GM18505 (cell line): ENCODE measurements at regions not wholly inside any gene's neighbourhood (a gene's known extent, or its start where the extent isn't known, plus 50 kb on each side); places are given as distances from the start of the nearest gene placed in this dataset.
"Not testable (repeated sequence)": the region's sequence is repeated elsewhere in the genome, so short reads cannot be mapped to it uniquely, and the experiment has no call there.

Experiments
- ATAC-seq: cut with Tn5 transposase; IDR thresholded peaks from one replicate; pipeline ENCODE4 v1.9.1; 2021; ENCODE audit not compliant: unreplicated experiment
- POLR2A ChIP-seq: IDR thresholded peaks from 4 replicates; pipeline ENCODE4 v1.6.1; 2011; ENCODE audit warnings: borderline replicate concordance; ENCODE audit not compliant: insufficient read depth, insufficient read length; ENCODE audit errors: extremely low read depth

DNA sequence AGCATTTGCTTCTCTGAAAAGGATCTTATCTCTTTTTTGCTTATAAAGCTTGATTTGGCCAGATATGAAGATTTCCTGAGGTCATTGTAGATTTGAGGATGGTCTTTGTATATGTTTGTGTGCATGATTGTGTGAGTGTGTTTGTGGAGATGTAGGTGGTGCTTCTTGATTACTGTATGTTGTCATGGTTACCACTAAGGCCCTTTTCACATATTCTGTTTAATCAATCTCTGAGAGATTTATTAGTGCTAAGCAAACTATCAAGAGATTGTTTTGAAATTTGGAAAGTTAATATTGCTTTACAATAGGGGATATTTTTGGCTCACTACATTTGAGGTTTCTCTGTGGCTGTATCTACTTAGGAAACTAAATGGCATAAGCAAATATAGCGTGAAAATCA is 191.7 kb downstream of the S1PR1 start:
- TF ChIP-seq POLR2A = no peak
- ATAC-seq = no peak

- no peak for ATAC-seq
- TF ChIP-seq POLR2A = no peak
Measured at GRCh38 chr1:101431956-101432510, 195.2 kb downstream of the S1PR1 start.

DNA sequence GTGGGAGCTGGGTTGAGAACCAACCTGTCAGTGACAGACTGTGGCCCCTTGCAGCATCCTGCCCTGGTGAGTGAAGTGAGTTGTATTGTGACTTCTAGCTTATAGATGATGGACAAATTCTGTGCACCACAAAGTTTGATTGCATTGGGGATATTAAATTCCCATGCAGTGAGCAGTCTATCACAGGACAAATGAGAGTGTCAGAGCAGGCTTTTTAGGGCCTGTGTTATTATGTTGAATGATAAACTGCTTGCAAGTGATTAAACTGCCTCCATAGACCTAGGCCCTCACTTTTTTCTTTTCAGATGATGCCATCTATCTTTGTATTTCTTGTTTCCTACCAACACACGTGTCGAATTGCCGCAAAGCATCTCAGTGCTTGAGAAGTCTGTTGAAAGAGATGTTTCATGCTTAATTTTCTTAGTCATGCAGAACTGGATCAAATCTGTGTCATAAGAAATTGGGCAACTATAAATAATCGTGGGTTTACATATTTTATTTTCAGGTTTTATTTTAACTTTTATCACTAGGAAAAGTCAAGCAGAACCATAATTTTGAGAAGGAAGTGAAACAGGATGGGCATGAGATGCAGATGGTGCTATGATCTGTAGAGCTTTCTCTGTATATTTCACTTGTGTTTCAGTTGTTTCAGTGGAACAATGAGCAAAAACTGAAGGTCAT is 199.2 kb downstream of the S1PR1 start:
- TF ChIP-seq POLR2A = no peak
- peak; percentile 76 for ATAC-seq

DNA sequence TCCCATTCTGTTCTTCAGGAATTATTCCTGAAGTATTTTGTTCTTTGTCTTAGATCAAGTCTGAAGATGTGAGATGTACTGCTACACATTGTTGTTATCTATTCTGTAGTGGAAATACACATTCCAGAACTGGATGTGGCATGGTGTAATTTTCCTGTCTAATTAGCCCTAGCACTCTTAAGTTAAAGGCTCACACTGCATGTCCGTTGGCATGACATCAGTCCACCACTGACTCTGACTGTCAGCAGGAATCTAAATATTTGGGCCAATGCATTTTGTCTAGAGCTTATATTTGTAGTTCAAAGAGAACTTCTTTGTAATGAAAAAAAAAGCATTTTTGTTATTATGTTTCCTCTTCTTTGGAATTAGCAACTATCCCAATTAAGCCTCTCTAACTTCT is 201.0 kb downstream of the S1PR1 start:
- TF ChIP-seq POLR2A = no peak
- no peak for ATAC-seq

- no peak for TF ChIP-seq POLR2A
- peak; percentile 41 for ATAC-seq
Measured at GRCh38 chr1:101438359-101438758, 201.5 kb downstream of the S1PR1 start.

- no peak for TF ChIP-seq POLR2A
- no peak for ATAC-seq
Measured at GRCh38 chr1:101440485-101440884, 203.7 kb downstream of the S1PR1 start.

GRCh38 chr1:101444381-101444780 is 207.6 kb downstream of the S1PR1 start:
- ATAC-seq = peak; percentile 63
- TF ChIP-seq POLR2A = peak; percentile 36

DNA sequence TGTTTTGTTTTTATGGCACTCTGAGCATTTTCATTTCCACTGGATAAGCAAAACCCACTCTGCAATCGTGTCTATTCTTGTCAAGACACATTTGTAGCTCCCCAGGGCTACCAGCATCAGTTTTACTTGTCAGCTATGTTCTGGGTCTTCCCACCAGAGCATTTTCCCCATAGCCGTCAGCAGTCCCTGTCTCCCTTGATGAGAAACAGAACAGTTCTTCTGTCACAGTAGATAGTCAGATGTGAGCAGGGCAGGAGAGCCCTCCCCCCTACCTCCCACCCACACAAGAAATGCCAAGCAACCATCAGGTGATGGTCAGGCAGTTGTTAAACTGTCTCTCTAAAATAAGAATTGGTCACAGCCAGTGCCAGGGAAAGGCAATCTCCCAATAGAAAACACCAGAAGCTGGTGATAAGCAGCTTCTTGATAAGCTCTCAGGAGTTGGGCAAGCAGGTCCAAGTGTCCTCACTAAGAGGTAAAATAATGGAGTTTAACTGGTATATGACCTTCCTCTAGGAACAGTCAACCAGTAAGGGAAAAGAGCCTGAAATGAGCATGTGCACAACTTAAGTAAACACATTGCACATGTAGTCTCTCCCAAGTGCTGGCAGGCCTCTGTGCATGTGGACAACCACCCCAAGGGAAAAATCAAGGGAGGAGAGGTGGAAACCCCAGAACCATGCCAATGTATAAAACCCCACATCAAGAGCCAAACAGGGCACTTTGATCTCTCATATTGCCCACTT is 208.2 kb downstream of the S1PR1 start:
- peak; percentile 24 for ATAC-seq
- TF ChIP-seq POLR2A = no peak

- no peak for ATAC-seq
- TF ChIP-seq POLR2A = no peak
Measured at GRCh38 chr1:101448018-101448417, 211.2 kb downstream of the S1PR1 start.

DNA sequence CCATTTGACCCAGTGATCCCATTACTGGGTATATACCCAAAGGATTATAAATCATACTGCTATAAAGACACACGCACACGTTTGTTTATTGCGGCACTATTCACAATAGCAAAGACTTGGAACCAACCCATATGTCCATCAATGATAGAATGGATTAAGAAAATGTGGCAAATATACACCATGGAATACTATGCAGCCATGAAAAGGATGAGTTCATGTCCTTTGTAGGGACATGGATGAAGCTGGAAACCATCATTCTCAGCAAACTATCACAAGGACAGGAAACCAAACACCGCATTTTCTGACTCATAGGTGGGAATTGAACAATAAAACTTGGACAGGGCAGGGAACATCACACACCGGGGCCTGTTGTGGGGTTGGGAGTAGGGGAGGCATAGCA is 213.9 kb downstream of the S1PR1 start:
- ATAC-seq = not testable (repeated sequence)

DNA sequence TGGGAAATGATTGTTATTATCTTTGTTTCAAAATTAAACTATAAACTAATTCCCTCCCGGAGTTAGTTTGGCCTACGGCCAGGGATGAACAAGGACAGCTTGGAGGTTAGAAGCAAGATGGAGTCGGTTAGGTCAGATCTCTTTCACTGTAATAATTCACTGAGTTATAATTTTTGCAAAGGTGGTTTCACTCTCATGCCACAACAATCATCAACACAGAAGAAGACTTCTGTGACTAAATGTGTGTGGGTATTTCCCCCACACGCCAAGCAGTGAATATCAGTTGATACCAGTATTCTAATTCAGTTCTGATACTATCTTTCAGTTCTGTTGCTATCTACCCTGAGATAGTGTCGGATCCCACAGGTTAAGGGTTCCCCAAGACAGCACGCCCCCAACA is 215.1 kb downstream of the S1PR1 start:
- peak; percentile 41 for ATAC-seq
- TF ChIP-seq POLR2A = no peak

GRCh38 chr1:101452825-101453224 is 216.0 kb downstream of the S1PR1 start:
- ATAC-seq = no peak
- TF ChIP-seq POLR2A = no peak

DNA sequence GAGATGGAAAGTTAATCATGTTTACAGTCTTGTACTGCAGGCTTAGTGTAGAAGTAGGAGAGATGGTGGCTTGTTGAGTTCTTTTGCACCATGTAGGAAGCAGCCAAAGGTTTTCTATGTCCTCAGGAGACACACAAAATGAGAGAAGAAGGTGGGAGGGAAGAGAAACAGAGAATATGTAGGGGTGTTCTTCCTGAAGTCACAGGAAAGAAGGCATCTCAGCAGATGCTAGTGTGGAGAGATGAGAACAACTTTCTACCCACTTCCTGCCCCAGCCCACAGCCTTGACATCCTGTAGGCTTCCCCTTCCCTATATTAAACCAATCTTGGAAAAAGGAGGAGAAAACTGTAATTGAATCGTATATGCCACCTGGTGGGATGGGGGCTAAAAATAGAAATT is 217.0 kb downstream of the S1PR1 start:
- no peak for TF ChIP-seq POLR2A
- ATAC-seq = peak; percentile 46

DNA sequence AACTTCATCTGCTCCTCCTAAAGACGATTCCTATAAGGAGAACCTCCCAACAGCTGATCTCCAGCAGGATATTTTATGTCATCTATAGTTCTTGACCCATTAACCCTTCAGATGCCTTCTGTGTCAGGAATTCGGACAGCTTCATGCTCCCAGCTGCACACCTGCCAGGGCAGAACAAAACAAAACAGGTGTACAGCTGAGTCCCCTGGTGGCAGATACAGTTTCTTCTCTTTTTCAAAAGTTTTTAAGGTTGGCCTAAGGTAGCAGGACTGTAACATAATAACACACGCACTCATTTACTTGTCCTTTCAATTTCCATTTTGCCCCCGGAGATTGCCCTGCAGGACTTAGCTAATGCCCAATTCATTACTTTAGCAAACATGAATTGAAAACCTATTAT is 218.3 kb downstream of the S1PR1 start:
- no peak for ATAC-seq
- no peak for TF ChIP-seq POLR2A
